HL-60 (cell line): ENCODE measurements at regions not wholly inside any gene's neighbourhood (a gene's known extent, or its start where the extent isn't known, plus 50 kb on each side); places are given as distances from the start of the nearest gene placed in this dataset.

Experiments used
- DNase-seq, 2 experiments: peaks; one replicate each; pipeline ENCODE4 v3.0.0-alpha.2; 2010 to 2020; ENCODE audit warnings: low read depth in 1 of 2, low spot score in 1 of 2
- H3K27ac ChIP-seq: fragments of 250-450 bp; sonication (Bioruptor Pico); replicated peaks from 2 replicates; pipeline ENCODE4 v1.5.1; 2020; ENCODE audit warnings: mild to moderate bottlenecking, moderate library complexity
- H3K27me3 ChIP-seq: fragments of 250-450 bp; sonication (Bioruptor Pico); 2 replicates; pipeline ENCODE4 v1.5.1; 2021; ENCODE audit warnings: mild to moderate bottlenecking, moderate library complexity; ENCODE audit not compliant: insufficient read depth, poor library complexity, severe bottlenecking
- H3K4me3 ChIP-seq: replicated peaks from 2 replicates; pipeline ENCODE4 v1.5.1; 2011; ENCODE audit warnings: mild to moderate bottlenecking, control low read depth, low read length; ENCODE audit not compliant: insufficient read depth
- CTCF ChIP-seq: IDR thresholded peaks from one replicate; pipeline ENCODE4 v1.5.1; 2011; ENCODE audit warnings: low read length, control low read depth, inconsistent platforms; ENCODE audit not compliant: insufficient read depth
- GABPA ChIP-seq: IDR thresholded peaks from 2 replicates; pipeline ENCODE4 v1.6.1; 2012; ENCODE audit warnings: low read depth
- POLR2AphosphoS5 ChIP-seq: IDR thresholded peaks from 2 replicates; pipeline ENCODE4 v1.6.1; 2012; ENCODE audit warnings: low read depth
- SPI1 ChIP-seq: IDR thresholded peaks from 2 replicates; pipeline ENCODE4 v1.6.1; 2012; ENCODE audit warnings: low read depth, mild to moderate bottlenecking, borderline replicate concordance
- TF ChIP-seq, protein P1 (sequence below): IDR thresholded peaks from 2 replicates; pipeline ENCODE4 v1.6.1; 2012; ENCODE audit warnings: low read depth; ENCODE audit not compliant: insufficient replicate concordance

GRCh38 chr6:141123049-141123448 lies 1009.7 kb upstream of the GJE1 start:
- TF ChIP-seq GABPA, result no peak
- Histone ChIP-seq H3K27me3 (no peaks in the 10 kb centered on the region), H3K4me3 (no peak overlapping the region), H3K27ac (no peak overlapping the region)
- DNase-seq, result no peak

DNA sequence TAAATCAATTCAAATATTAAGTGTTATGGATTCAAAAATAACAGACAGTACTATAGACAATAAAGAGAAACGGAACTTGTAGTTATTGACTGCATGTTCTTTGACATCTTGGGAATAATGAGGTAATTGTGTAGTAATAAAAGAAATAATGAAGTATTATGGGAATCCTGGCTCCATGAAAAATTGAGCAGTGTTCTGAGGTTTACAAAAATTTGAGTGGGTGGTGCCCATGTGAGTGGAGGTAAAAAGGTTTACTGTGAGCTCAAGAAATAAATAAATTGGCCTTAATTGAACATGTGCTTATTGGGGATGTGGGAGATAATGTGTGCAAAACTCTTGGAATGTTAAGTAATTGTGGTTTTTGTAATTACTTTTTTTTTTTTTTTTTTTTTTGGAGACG lies 1013.7 kb upstream of the GJE1 start:
- no peak for DNase-seq
- Histone ChIP-seq H3K4me3 (no peak overlapping the region), H3K27ac (no peak overlapping the region), H3K27me3 (no peaks in the 10 kb centered on the region)
- TF ChIP-seq, protein P1, sequence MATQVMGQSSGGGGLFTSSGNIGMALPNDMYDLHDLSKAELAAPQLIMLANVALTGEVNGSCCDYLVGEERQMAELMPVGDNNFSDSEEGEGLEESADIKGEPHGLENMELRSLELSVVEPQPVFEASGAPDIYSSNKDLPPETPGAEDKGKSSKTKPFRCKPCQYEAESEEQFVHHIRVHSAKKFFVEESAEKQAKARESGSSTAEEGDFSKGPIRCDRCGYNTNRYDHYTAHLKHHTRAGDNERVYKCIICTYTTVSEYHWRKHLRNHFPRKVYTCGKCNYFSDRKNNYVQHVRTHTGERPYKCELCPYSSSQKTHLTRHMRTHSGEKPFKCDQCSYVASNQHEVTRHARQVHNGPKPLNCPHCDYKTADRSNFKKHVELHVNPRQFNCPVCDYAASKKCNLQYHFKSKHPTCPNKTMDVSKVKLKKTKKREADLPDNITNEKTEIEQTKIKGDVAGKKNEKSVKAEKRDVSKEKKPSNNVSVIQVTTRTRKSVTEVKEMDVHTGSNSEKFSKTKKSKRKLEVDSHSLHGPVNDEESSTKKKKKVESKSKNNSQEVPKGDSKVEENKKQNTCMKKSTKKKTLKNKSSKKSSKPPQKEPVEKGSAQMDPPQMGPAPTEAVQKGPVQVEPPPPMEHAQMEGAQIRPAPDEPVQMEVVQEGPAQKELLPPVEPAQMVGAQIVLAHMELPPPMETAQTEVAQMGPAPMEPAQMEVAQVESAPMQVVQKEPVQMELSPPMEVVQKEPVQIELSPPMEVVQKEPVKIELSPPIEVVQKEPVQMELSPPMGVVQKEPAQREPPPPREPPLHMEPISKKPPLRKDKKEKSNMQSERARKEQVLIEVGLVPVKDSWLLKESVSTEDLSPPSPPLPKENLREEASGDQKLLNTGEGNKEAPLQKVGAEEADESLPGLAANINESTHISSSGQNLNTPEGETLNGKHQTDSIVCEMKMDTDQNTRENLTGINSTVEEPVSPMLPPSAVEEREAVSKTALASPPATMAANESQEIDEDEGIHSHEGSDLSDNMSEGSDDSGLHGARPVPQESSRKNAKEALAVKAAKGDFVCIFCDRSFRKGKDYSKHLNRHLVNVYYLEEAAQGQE, result no peak
- TF ChIP-seq GABPA (no peak), POLR2AphosphoS5 (no peak)

GRCh38 chr6:141117874-141118273 lies 1014.9 kb upstream of the GJE1 start:
- H3K27ac ChIP-seq, result no peak overlapping the region
- TF ChIP-seq GABPA (no peak), POLR2AphosphoS5 (no peak), CTCF (no peak), SPI1 (no peak)
- TF ChIP-seq, protein P1, result no peak
- no peaks in the 10 kb centered on the region for H3K27me3 ChIP-seq
- no peak overlapping the region for H3K4me3 ChIP-seq
- DNase-seq, result no peak

- H3K4me3 ChIP-seq, result no peak overlapping the region
- TF ChIP-seq CTCF (no peak), GABPA (no peak), POLR2AphosphoS5 (no peak), SPI1 (no peak)
- TF ChIP-seq, protein P1, result no peak
- DNase-seq, result no peak
- H3K27me3 ChIP-seq, result no peaks in the 10 kb centered on the region
- H3K27ac ChIP-seq, result no peak overlapping the region
These were observed 1022.2 kb upstream of the GJE1 start for GRCh38 chr6:141110481-141110880.
